Brain microvascular endothelial cell (primary cell): ENCODE measurements at regions not wholly inside any gene's neighbourhood (a gene's known extent, or its start where the extent isn't known, plus 50 kb on each side); places are given as distances from the start of the nearest gene placed in this dataset.

Experiments
- DNase-seq: peaks from one replicate; pipeline ENCODE4 v3.0.0-alpha.2; 2020
- H3K27ac ChIP-seq: fragments of 250-450 bp; sonication (Bioruptor Pico); 2 replicates; pipeline ENCODE4 v1.5.1; 2020; ENCODE audit warnings: mild to moderate bottlenecking, moderate library complexity
- H3K27me3 ChIP-seq: fragments of 250-450 bp; sonication (Bioruptor Pico); replicated peaks from 2 replicates; pipeline ENCODE4 v1.5.1; 2020; ENCODE audit warnings: mild to moderate bottlenecking
- H3K36me3 ChIP-seq: fragments of 250-450 bp; sonication (Bioruptor Pico); replicated peaks from 2 replicates; pipeline ENCODE4 v1.5.1; 2020; ENCODE audit warnings: mild to moderate bottlenecking
- H3K4me3 ChIP-seq: 2 replicates; pipeline ENCODE4 v1.5.1; 2011; ENCODE audit warnings: low read depth, mild to moderate bottlenecking, control low read depth, low read length, moderate library complexity
- CTCF ChIP-seq: IDR thresholded peaks from 2 replicates; pipeline ENCODE4 v1.5.1; 2011; ENCODE audit warnings: low read depth, mild to moderate bottlenecking, moderate library complexity, low read length, control low read depth, inconsistent platforms; ENCODE audit errors: missing control alignments
- in situ Hi-C: cut with HindIII; loops from 2 replicates; pipeline ENCODE4 v1.10.0; 2017; ENCODE audit warnings: low sequenced_read_pairs, low pct_ligation_motif_present

- H3K27me3 ChIP-seq, result no peaks in the 10 kb centered on the region
- TF ChIP-seq CTCF, result no peak
- no peak overlapping the region for H3K4me3 ChIP-seq
- in situ Hi-C loops, result no loop called here
- DNase-seq, result no peak
- no peak overlapping the region for H3K27ac ChIP-seq
- H3K36me3 ChIP-seq, result no peaks in the 10 kb centered on the region
Observed at GRCh38 chr3:139198929-139199328, 144.9 kb upstream of the MRPS22 start.

GRCh38 chr3:139199421-139200010 is 144.3 kb upstream of the MRPS22 start:
- in situ Hi-C loops, result no loop called here
- Histone ChIP-seq H3K36me3 (no peaks in the 10 kb centered on the region), H3K27me3 (no peaks in the 10 kb centered on the region), H3K4me3 (no peak overlapping the region), H3K27ac (no peak overlapping the region)
- TF ChIP-seq CTCF, result no peak
- no peak for DNase-seq

- no peak overlapping the region for H3K27ac ChIP-seq
- in situ Hi-C loops, result no loop called here
- TF ChIP-seq CTCF, result no peak
- H3K27me3 ChIP-seq, result no peaks in the 10 kb centered on the region
- no peak overlapping the region for H3K4me3 ChIP-seq
- H3K36me3 ChIP-seq, result no peaks in the 10 kb centered on the region
- no peak for DNase-seq
Observed at GRCh38 chr3:139201446-139202225, 142.2 kb upstream of the MRPS22 start.

GRCh38 chr3:139202226-139202958 is 141.4 kb upstream of the MRPS22 start:
- TF ChIP-seq CTCF, result no peak
- Histone ChIP-seq H3K27me3 (no peaks in the 10 kb centered on the region), H3K4me3 (no peak overlapping the region), H3K27ac (no peak overlapping the region), H3K36me3 (no peaks in the 10 kb centered on the region)
- in situ Hi-C loops, result no loop called here
- no peak for DNase-seq

- DNase-seq, result no peak
- Histone ChIP-seq H3K27ac (no peak overlapping the region), H3K36me3 (no peaks in the 10 kb centered on the region), H3K4me3 (no peak overlapping the region), H3K27me3 (no peaks in the 10 kb centered on the region)
- in situ Hi-C loops, result no loop called here
- TF ChIP-seq CTCF, result no peak
Observed at GRCh38 chr3:139202959-139203349, 140.9 kb upstream of the MRPS22 start.
